Heart left ventricle (tissue), 13 donors: ENCODE measurements at regions not wholly inside any gene's neighbourhood (a gene's known extent, or its start where the extent isn't known, plus 50 kb on each side); places are given as distances from the start of the nearest gene placed in this dataset.

Experiments
- POLR2A ChIP-seq, 2 donors: fragments of 450-650 bp; IDR thresholded peaks; one replicate each; pipeline ENCODE4 v1.6.1; 2017; ENCODE audit warnings: antibody characterized with exemption in 2 of 2, mild to moderate bottlenecking in 2 of 2, moderate library complexity in 2 of 2
- TF ChIP-seq, protein P1 (sequence below), 12 donors: fragments of 200-600 bp; sonication (generic) in 4 of 12; IDR thresholded peaks; one replicate each; pipeline versions ENCODE4 v1.5.0 to v1.8.0; 2018 to 2022; ENCODE audit warnings: antibody characterized with exemption in 12 of 12, mild to moderate bottlenecking in 5 of 12
- donor health status: ischemic (EF 13 %, LVEDD 7.1; RV severe dilation, severe dysfunction).
- donor health status: DM: no; HTN: yes; CAD: no.
- donor health status: DM: no; HTN: no; CAD: no.
- donor health status: ischemic (EF 25% LVEDD 6.9; RV normal size, moderate dysfunction).
- donor health status: ischemic (EF 25% LVEDD 5.7; RV mildly dilated, moderate dysfunction).
- donor health status: ischemic (EF 35%, LVEDD 5.7; RV mildly dilated, moderate dysfunction).
- donor health status: nonischemic (EF 11% LVEDD 7.7; RV severe dilation, severe dysfunction).
- donor health status: DM: yes; HTN: yes; CAD: no.
- donor health status: PGD.
- donor health status: ischemic (EF 29% LVEDD 5.4; RV normal size, mild dysfunction).
- donor health status: nonischemic (EF 23%, LVEDD 6.1; RV moderate dilation, normal function).

DNA sequence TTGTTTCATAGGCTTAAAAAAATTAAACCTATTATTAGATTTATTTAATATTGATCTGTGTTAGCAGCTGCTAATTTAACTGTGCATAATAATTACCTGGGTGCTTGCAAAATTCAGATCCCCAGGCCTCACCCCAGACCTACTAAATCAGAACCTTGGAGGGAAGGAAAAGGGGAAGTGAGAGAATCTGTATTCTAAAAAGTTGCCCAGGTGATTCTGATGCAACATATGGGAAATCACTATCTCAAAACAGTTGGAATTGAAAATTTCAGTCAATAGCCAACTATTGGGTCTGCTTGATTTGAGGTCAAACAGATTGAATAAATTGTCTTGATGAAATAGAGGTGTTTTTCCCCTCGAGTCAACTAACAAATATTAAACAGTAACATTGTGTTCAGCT lies 538.5 kb upstream of the ADAMTS9 start:
- TF ChIP-seq, protein P1, sequence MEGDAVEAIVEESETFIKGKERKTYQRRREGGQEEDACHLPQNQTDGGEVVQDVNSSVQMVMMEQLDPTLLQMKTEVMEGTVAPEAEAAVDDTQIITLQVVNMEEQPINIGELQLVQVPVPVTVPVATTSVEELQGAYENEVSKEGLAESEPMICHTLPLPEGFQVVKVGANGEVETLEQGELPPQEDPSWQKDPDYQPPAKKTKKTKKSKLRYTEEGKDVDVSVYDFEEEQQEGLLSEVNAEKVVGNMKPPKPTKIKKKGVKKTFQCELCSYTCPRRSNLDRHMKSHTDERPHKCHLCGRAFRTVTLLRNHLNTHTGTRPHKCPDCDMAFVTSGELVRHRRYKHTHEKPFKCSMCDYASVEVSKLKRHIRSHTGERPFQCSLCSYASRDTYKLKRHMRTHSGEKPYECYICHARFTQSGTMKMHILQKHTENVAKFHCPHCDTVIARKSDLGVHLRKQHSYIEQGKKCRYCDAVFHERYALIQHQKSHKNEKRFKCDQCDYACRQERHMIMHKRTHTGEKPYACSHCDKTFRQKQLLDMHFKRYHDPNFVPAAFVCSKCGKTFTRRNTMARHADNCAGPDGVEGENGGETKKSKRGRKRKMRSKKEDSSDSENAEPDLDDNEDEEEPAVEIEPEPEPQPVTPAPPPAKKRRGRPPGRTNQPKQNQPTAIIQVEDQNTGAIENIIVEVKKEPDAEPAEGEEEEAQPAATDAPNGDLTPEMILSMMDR (IDR thresholded peaks at IDR 0.05) = no peak
- TF ChIP-seq POLR2A (IDR thresholded peaks at IDR 0.05) = no peak
